ENCODE measurements at regions not wholly inside any gene's neighbourhood (a gene's known extent, or its start where the extent isn't known, plus 50 kb on each side); places are given as distances from the start of the nearest gene placed in this dataset.

DNA sequence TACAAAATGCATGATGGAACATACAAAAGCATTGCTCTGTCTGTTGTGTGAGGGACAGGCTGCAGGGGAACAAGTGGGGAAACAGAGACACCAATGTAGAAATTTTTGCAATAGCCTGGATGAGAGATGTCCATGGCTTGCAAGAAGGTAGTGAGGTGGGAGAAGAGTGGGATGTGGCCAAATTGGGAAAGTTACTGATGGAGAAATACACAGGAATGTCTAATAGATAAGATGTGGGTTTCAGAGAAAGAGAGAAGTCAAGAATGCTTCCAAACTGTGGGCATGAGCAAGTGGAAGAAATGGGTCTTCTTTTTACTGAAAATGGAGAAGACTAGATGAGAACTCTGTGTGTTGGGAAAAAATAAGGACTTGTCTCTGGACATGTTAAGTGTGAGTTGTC, 592.7 kb downstream of the TNS3 start:
- no peak for DNase-seq (ENCODE audit: low spot score)

GRCh38 chr7:46982928-46983327, 599.0 kb downstream of the TNS3 start:
- DNase-seq (ENCODE audit: low spot score): no peak

- DNase-seq (ENCODE audit: low spot score): no peak
Observed at GRCh38 chr7:46979439-46979838, 602.5 kb downstream of the TNS3 start.

GRCh38 chr7:46975493-46975892, 606.4 kb downstream of the TNS3 start:
- no peak for DNase-seq (ENCODE audit: low spot score)

GRCh38 chr7:46972205-46972604, 609.7 kb downstream of the TNS3 start:
- no peak for DNase-seq (ENCODE audit: low spot score)

DNA sequence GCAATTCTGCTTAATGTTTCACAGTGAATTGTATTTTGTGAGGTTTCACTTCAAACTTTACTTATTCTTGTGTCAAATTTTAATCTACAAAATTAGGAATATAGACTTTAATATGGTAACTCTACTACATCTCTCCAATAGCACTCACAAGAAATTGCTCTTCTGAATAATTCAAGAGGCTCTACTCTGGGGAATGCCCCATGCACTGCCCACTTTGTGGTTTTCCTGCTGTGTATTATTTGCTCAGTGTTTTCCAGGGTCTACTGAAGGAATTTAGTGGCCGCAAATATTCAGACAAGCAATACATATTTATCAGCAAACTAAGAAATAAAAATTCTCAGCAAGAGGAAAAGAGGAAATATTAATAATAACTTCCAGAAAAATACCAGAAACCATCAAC, 611.4 kb downstream of the TNS3 start:
- DNase-seq (ENCODE audit: low spot score): no peak

DNA sequence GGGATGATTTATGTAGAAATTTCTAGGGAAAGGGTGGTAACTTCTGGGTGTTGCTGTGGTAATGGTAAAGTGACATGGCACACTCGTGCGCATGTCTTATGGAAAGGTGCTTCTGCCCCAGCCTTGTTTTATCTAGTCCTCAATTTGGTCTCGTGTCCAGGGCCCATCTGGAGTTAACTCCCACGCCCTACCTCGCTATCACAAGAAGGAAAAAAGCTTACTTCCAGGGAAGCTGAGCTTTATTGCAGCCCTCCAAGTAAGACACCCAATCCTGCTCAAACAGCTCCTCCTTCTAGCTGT, 611.8 kb downstream of the TNS3 start:
- DNase-seq (ENCODE audit: low spot score): no peak

- DNase-seq (ENCODE audit: low spot score): no peak
Observed at GRCh38 chr7:46969303-46970130, 612.4 kb downstream of the TNS3 start.

- DNase-seq (ENCODE audit: low spot score): no peak
Observed at GRCh38 chr7:46968003-46968402, 613.9 kb downstream of the TNS3 start.

- no peak for DNase-seq (ENCODE audit: low spot score)
Observed at GRCh38 chr7:46963719-46964118, 618.2 kb downstream of the TNS3 start.

- DNase-seq (ENCODE audit: low spot score): no peak
Observed at GRCh38 chr7:46960970-46961369, 620.9 kb downstream of the TNS3 start.

DNA sequence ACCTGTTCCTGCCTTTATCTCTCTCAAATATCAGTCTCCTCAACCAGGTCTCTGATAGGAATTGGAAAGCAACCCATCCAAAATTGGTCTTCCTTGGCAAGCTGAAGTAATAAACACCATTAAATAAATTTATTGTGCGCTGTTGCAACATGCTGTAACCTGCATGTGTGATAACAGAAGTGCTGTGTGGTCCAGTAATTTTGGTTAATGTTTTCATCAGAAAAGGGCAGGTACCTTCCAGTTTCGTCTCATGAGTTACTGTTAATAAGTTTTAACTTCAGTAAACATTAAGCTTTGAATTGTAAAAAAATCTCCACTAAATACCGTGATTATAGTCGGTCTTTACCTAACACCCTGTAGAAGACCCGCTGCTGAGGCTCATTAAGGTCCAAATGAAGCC, 624.7 kb downstream of the TNS3 start:
- DNase-seq (ENCODE audit: low spot score): no peak

- no peak for DNase-seq (ENCODE audit: low spot score)
Observed at GRCh38 chr7:46955531-46955930, 626.4 kb downstream of the TNS3 start.

GRCh38 chr7:46954181-46954580, 627.7 kb downstream of the TNS3 start:
- DNase-seq (ENCODE audit: low spot score): no peak

DNA sequence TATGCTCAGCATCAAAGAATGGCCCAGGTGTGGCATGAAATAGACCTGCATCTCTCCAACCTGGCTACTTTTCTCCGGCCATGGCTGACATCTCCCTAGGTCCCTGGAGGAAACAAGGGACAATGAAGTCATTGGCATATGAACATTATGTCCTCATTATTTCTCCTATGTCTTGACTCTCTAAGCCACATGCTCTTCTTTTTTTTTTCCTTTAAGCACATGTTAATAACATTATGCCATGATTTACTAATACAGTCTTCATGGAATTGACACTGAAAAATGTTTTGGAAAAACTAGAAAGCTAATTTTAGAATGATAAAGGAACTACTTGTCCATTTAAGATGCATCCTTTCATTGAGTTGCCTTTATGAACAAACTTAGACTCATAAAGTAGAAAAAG, 628.9 kb downstream of the TNS3 start:
- no peak for DNase-seq (ENCODE audit: low spot score)

GRCh38 chr7:46949270-46949931, 632.5 kb downstream of the TNS3 start:
- DNase-seq (ENCODE audit: low spot score): no peak

DNA sequence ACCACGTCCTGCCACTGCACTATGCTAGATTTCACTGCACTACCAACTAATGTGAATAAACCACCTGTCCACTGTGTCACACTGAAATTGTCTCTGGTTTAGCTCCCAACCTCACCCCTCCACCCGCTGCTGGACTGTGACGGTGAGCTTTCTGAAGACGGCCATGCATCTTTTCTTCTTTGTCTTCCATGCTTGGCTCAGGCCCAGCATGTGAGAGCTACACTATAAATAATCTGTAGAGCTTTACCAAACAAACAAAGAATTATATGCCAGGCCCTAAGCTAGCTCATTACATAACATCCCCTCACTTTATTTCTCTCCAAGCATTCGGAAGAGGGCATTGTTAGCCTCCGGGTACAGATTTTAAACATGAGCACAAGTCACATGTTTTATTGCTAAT, 633.2 kb downstream of the TNS3 start:
- no peak for DNase-seq (ENCODE audit: low spot score)

- no peak for DNase-seq (ENCODE audit: low spot score)
Observed at GRCh38 chr7:46945328-46945727, 636.6 kb downstream of the TNS3 start.

- no peak for DNase-seq (ENCODE audit: low spot score)
Observed at GRCh38 chr7:46943996-46944395, 637.9 kb downstream of the TNS3 start.

- no peak for DNase-seq (ENCODE audit: low spot score)
Observed at GRCh38 chr7:46942574-46942973, 639.3 kb downstream of the TNS3 start.

- DNase-seq (ENCODE audit: low spot score): no peak
Observed at GRCh38 chr7:46940178-46940577, 641.7 kb downstream of the TNS3 start.

- no peak for DNase-seq (ENCODE audit: low spot score)
Observed at GRCh38 chr7:46939558-46939957, 642.4 kb downstream of the TNS3 start.

DNA sequence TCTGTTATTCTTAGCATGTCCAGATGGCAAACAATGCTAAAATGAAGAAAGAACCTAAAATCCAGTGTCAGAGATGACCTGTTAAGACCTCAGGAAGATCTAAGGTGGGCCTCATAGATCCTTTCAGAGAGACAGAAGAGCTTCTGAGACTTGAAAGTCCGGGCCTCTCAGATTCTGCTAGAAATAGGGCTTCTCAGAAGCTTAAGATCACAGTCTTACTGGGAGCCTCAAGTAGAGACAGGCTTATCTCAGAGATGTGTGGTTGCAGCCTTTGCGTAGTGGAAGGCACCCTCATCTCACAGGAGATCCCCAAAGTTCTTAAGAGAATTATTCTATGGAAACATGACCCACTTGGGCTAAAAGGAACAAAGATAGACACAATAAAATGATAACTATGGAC, 642.8 kb downstream of the TNS3 start:
- DNase-seq (ENCODE audit: low spot score): no peak

DNA sequence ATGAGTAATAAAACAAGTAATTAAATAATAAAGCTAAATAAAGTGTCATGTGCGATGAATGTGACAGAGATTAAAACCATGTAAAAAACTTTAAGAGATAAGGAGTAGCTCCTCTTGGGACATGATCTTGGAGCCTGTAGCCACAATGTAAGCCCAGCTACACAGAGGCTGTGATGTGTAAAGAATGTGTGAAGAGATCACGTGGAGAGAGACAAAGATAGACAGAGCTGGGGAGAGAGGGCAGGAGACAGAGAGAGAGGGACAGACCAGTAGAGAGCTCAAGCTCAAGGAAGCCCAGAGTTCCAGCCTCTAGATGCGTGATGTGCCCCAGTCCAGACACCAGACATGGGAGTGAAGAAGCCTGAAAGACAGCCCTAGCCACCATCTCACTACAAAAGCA, 644.1 kb downstream of the TNS3 start:
- no peak for DNase-seq (ENCODE audit: low spot score)
